ENCODE measurements at regions not wholly inside any gene's neighbourhood (a gene's known extent, or its start where the extent isn't known, plus 50 kb on each side); places are given as distances from the start of the nearest gene placed in this dataset.
"Not testable (repeated sequence)": the region's sequence is repeated elsewhere in the genome, so short reads cannot be mapped to it uniquely, and the experiment has no call there.

DNA sequence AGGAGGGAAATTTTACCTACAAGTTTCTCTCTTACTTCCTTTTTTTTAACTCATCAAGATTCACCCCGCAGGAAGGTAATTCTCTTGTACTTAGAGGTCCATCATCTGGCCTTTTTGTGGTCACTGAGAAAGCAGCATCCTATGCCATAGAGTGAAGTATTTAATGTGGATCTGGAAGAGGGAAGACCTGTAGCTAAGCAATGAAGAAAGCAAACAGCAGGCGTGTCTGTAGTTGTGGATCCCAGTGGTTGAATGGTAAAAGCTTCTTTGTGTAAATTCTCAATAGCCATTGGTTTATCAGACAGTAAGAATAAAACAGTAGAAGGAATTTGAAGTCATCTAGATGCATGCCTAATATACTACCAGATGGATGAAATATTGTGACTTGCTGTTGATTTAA, 196.4 kb downstream of the ANKRD7 start:
- no peak for DNase-seq

DNA sequence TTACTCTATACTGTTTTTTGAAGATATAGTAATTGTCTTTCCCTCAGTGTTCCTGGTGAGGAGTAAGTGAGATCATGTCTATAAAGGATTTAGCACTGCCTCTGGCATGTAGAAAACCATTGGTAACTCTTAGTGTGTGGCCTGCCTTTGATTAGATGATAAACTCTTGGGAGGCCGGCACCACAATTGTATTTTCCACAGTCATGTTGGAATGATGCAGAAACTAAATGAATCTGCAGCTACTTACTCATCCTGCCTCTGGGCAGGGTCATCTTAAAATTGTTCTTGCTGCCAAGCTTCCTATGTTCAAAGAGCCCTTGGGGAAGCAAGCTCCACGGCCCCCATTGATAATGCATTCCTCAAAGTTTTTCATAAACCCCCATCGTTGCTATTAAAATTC, 204.6 kb downstream of the ANKRD7 start:
- no peak for DNase-seq

DNA sequence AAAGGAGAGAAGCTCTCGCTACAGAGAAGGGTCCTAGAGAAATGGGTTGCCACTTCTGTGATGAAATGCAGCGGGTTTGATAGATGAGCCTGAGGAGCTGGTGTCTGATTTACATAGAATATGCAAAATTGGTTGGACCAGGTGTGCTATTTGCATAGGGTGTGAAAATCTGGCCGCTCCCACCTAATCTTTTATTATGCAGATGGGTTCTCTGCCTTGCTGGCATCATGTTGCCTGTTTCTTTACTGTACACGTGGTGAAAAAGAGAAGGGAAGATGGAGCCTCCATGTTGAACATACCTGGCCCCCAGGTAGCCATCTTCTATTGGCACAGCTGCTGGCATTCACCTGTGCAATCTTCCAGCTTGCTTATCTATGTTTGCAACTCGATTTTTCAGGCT, 212.2 kb downstream of the ANKRD7 start:
- no peak for DNase-seq

DNA sequence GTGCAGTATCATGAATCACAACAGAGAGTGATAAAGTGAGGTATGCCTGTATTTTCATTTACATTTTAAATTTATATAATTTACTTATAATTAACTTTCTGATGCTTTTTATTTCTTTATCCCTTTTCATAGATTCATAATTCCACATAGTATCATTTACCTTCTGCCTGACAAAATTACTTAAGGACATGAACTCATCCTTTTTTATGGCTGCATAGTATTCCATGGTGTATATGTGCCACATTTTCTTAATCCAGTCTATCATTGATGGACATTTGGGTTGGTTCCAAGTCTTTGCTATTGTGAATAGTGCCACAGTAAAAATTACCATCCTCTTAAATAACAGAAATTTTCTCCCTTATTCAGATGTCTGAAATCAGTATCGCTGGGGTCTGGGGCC, 224.5 kb downstream of the ANKRD7 start:
- DNase-seq: not testable (repeated sequence)

DNA sequence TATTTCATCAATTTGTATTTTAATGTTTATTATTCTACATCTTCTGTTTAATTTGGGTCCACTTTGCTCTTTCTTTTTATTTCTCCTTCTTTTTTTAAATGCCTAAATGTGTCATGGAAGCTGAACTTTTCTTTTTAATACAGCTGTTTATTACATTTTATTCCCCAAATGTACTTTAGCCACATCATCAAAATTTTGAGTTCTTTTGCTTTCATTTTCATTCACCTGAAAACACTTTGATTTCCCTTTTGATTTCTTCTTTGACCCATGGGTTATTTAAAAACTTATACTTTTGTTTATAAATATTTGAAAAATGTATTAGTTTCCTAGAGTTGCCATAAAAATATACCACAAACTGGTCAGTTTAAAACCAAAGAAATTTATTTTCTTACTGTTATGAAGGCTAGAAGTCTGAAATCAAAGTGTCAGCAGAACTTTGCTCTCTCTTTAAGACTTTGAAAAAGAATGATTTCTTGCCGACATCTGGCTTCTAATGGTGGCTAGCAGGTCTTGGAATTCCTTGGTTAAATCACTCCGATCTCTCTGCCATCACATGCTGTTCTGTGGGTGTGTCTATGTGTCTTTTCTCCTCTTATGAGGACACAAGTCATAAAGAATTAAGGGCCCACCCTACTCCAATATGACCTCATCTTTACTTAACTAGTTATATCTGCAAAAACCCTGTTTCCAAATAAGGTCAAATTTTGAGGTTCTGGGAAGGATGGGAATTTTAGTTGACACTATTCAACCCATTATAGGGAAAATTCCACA, 225.5 kb downstream of the ANKRD7 start:
- DNase-seq: no peak

DNA sequence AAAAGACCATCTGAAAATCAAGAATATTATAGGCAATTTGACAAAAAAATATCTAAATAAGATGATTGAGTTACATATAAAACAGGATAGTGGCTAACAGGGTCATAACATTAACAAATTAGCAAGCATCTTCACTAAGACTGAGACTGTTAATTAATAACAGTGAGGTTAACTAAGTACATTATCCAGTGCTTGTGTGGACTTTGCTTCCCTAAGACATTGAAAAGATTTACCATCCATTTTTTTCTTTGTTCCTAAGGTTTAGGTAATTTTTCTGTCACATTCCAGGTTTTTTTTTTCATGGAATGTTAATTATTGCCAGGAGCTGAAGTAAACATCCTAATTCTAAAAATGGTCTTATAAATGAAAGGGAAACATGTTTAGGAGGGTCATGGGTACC, 227.6 kb downstream of the ANKRD7 start:
- DNase-seq: no peak

DNA sequence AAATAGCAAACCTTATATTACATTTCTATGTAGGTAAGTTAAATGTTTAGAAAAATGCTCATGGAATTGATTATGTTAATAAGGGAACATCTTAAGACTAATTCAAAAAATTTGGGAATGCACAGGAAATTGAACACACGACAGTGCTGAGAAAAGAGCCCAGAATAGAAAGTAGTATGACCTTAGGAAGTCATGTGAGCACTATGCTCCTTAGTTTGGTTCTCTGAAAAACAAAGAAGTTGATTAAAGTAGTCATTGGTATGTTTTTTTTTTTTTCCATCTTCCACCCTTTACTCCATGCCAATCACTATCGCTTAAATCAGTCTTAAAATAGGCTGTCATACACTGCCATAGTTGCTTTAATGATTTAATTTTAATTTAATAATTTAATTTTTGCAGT, 242.9 kb downstream of the ANKRD7 start:
- no peak for DNase-seq

DNA sequence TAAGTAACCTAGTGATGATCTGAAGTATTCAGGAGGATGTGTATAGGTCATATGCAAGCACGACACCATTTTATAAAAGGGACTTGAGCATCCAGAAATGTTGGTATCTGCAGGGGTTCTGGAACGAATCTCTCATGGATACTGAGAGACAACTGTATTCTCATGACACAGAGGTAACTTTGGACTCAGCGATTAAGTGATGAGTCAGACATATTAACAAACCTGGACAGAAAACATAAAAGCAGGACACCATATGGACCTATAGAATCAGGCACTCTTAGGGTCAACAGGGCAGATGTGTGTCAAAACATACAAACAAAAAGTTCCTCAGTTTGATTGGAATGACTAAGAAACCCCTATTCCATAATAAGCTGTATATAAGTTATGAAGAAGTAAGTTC, 248.1 kb downstream of the ANKRD7 start:
- no peak for DNase-seq

DNA sequence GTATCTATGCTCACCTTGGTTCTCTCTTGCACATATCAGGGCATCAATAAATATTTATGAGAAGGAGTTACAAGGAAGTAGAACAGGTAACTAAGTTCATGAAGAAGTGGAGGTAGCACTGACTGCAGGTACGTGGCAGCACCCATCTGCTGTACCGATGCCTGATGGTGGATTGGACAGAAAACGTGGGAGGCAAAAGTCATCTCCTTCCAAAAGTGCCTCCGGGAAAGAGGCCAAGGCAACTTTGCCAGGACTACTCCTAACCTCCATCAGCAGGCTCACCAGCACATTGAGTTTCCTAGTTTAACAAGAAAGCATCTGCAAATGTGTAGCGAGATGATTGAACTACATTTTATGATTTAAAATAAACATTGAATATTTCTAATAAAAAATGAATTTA, 248.8 kb downstream of the ANKRD7 start:
- DNase-seq: no peak

DNA sequence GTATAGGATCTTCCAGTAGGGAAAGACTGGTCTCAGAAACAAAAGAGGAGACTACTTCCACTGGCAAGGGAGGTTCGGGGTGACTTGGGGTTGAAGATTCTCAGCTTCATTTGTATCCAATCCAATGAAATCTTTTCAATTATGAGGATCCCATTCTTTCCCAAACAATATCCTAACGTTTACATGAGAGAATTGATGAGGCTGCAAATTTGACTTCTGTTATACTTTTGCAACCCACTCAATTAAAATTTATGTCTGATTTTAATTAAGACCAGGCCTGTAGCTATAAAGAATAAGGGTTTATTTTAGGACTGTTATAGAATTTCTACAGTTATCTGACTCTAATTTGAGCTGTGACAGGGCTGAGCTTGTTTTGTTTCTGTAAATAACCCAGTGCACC, 251.5 kb downstream of the ANKRD7 start:
- DNase-seq: no peak

DNA sequence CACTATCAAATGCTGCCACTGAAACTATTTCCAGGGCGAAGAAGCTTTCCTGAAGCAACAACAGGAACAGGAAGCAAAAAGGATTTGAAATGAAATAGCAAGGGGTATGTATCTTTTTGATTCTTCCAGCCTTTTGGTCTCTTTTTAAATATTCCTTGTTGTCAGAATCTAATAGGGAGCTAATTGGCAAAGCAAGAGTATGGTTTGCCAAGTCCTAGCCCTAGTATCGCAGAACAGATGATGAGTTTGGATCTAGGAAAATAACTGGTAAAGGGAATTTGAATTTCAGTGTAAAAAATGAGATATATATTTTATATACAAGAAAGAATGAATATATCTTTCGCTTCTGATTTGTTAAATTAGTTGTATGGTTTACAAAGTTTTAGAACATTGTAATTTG, 252.5 kb downstream of the ANKRD7 start:
- no peak for DNase-seq

DNA sequence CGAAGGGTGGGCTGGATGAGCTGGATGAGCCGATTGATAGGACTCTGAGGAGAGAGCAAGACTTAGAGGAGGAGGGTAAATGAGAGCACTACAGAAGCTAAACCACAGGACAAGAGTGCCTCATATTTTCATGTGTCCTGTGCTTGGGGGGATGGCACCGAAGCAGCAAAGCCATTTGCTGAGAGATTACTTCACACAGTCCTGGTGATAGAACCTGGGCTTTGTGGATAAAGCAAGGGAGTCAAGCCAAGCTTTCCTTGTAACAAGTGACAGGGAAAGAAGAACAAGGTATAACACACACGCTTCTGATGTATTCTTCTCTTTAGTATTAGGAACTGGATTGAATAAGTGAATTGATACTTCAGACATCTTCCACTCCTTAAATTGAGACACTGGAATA, 253.7 kb downstream of the ANKRD7 start:
- DNase-seq: no peak

DNA sequence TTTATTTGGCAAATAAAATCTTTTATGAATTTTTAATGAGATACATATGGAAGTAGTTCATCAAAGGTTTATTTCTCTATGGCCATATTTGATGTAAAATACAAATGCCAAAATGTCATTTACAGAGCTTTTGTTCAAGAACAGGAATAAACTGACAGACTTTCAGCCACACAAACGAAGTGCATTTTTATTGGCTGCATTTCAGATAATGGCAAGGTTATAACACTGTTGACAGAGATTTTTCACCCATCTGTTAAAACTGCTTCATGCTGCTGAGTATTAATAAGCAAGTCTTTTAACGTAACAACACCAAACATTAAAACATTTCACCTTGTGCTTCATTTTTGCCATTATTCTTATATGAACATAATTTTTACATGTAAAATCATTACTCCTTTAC, 254.4 kb downstream of the ANKRD7 start:
- no peak for DNase-seq

DNA sequence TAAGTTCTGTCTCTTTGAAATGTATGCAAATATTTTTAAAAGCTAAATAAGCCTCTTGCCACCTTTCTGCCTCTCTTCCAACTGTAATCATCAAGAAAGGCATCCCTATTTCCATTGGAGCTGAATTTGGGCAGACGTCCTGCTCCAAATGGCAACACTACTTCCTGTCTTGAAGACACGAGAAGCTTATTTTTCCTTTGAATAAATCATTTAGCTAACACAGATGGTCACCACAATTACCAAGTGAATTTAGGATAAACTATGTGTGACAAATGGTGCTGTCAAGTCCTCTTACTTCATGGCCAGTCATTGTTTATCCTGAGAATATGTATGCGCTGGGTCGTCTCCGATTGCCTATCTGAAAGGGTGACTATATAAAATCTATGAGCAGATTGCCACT, 268.0 kb downstream of the ANKRD7 start:
- no peak for DNase-seq

DNA sequence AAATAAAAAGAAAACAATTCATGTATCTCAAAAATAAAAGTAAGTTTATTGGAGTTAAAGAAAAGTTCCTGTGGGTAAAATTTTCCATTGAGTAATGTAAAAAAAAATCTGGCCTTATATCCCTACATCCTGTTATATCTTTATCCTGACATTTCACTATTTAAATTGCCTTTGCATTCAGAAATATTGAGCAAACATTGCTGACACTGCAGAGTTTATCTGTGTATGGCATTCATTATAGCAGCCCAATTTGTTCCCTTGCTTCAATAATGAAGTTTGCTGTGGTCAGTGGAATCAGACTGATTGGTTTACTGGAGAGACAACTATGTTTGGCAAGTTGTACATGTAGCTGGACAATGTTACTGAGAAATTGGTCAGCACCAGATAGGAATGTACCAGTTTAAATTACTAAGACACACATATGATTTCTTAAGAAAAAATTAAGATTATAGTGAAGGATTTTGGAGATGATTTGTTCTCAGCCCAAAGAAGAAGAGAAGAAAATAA, 271.7 kb downstream of the ANKRD7 start:
- DNase-seq: no peak

DNA sequence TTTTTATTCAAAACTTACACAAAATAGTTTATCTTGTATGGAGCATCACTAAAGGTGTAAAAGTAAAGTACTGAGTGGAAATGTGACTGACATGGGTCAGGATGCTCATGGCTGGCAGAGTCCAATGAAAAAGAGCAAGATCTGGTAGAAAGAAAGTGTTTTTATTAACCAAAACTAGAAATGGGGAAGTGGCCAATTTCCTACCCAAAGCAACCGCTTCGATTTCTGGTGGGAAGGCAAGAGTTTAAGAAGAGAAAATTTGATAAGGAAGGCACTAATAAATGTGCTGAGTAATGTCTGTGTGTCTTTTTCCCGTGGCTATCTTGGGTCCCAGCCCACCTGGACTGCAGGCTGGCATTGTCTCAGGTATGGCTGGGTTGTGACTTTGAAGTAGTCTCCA, 277.7 kb downstream of the ANKRD7 start:
- DNase-seq: no peak

DNA sequence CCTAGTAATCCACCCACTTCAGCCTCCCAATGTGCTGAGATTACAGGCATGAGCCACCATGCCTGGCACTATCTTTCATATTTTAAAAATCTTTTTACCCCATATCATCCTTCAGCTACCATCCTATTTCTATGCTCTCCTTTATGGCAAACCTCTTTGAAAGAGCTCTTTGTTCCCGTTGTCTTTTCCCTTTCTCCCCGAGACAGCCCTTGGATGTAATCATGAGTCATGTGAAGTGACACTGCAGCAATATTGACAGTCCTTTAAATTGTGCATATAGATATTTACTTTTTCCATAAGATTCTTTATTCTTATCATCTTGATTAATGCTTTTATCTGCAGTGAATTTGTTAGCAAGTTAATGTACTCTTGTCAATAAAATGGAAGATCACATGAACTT, 286.6 kb downstream of the ANKRD7 start:
- no peak for DNase-seq

DNA sequence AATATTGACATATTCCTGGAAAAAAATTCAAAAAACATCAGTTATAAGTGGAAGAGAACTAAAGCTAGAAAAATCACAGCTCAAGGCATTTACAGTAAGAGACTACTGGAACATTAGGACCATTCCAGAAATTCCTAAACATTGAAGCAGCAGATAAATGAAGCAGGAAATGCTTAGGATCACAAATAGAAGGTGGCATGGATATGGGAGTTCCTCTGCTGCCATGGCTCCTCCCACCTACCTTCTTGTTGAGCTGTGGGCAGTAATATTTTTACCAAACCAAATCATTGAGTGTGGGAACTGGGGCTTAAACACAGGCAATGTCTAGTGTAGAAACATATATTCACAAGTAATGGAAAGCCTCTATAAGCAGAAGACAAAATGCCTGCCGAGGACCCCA, 292.8 kb downstream of the ANKRD7 start:
- DNase-seq: no peak

DNA sequence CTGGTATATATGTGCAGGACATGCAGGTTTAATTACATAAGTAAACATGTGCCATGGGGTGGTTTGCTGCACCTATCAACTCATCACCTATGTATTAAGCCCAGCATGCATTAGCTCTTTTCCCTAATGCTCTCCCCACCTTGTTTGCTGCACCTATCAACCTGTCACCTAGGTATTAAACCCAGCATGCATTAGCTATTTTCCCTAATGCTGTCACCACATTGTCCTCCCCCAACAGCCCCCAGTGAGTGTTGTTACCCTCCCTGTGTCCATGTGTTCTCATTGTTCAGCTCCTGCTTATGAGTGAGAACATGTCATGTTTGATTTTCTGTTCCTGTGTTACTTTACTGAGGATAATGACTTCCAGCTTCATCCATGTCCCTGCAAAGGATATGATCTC, 300.5 kb downstream of the ANKRD7 start:
- DNase-seq: no peak

DNA sequence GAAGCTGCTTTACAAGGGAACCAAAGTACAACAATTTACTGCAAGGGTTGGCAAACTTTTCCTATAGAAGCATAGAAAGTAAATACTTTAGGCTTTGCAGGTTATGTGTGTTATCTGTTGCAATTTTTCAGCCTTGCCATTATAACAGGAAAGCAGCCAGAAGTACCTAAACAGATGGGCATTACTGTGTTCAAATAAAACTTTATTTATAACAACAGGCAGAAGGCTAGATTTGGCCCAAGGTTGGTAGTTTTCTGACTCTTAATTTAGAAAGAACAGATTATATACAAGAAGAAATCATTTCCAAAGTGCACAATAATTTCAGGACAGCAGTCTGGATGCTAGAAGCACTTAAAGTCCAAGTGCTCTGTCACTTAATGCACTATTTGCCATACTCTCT, 307.1 kb downstream of the ANKRD7 start:
- no peak for DNase-seq

DNA sequence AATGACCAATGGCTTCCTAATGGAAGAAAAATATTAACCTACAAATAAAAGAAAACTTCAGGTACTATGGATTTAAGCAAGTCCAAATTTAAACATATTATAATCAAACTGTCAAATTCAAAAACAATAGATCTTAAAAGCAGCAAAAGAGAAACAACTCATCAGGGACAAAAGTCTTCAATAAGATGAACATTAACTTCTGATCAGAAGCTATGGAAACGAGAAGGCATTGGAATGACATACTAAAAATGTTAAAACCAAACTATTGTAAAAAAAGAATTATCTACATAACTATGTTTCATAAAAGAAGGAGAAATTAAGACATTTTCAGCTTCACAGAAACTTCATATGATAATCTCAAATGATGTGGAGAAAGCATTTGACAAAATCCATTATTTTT, 334.7 kb downstream of the ANKRD7 start:
- DNase-seq: no peak

DNA sequence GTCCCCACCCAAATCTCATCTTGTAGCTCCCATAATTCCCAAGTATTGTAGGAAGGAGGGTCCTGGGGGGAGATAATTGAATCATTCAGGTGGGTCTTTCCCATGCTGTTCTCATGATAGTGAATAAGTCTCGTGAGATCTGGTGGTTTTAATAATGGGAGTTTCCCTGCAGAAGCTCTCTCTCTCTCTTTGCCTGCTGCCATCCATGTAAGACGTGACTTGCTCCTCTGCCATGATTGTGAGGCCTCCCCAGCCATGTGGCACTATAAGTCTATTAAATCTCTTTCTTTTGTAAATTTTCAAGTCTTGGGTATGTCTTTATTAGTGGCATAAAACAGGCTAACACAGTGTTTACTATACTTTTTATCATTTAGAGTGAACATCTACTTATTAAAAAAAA, 338.8 kb downstream of the ANKRD7 start:
- no peak for DNase-seq

DNA sequence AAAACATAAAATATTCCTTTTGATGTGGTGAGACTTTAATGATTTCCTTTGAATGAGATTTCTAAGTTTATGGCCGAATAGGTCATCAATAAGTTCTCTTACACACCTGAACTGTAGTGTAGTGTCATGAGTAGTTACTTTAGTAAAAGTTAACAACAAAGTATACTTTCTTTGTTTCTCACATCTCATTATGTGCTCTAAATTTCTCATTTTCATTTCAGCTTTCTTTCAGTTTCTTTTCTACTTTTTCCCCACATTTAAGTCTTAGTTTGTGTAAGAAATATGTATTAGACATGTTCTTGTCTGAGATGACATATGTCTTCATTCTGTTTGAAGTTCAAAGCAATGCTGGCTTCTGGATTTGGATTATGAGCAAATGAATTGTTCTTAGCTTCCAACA, 348.1 kb downstream of the ANKRD7 start:
- no peak for DNase-seq

DNA sequence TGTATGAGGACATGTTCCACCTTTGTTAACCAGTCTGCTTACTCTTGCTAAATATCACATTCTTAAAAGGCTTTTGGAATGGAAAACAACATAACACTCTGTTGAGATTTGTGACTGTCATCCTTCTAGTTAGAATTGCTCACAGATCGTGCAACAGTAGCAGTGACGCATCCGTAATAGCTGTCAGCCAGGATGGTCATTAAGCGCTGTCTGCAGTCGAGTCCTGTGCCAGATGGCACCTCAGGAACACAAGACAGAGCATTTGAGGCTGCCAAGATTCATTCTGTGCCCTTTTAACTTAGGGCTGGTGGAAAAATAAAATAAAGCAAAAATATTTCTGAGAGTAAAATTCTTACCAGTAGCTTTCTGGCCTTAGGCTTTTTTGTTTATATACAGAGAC, 348.6 kb downstream of the ANKRD7 start:
- no peak for DNase-seq

DNA sequence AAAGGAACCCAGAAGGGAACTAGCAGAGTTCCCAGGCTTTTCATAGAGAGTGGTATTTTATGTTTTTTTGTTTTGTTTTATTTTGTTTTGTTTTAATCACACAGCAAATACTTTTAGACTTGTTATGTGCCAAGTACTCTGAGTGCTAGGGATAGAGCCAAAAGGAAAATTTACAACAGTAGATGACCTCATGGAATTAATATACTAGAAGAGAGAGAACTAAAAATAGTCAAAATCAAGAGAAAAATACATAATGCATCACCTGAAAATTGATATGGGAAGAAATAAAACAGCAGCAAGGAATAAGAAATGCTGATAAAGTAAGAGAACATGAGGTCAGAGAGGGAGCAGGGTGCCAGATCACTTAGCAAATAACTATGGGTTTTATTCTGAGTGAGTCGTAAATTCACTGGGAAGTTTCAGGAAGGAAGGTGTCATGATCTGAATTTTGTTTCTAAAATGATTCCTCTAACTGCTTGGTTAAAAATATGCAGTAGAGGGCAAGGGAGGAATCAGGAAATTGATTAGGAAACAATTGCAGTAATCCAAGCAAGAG, 351.0 kb downstream of the ANKRD7 start:
- DNase-seq: no peak
